ENCODE measurements at regions not wholly inside any gene's neighbourhood (a gene's known extent, or its start where the extent isn't known, plus 50 kb on each side); places are given as distances from the start of the nearest gene placed in this dataset.

DNA sequence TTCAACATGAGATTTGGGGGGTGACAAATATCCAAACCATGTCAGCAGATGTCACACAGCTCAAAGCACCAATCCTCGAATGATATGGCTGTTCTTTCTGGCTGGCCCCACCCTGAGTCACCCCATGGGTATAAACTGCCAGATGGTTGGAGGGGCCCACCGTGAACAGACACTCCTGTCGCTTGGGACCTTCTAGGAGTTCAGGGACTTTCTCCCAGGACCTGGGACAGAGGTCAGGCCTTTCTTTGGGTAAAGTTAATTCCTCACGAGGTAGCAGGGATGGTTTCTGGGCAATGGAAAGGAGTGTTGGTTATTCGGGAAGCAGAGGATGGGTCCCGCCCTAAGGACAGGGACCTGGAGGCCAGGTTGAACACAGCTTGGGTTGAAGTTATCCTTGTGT lies 262.0 kb downstream of the ACTR3B start:
- Histone ChIP-seq H3K27ac (ENCODE audit: low read depth in 1 of 2, low read length in 2 of 2) (no peak overlapping the region), H3K9ac (ENCODE audit: low read depth in 1 of 2, low read length in 2 of 2) (no peak overlapping the region), H3K27me3 (ENCODE audit: control insufficient read depth in 4 of 4, insufficient read depth in 4 of 4, low read length in 3 of 4) (no peaks in the 10 kb centered on the region), H3K4me1 (ENCODE audit: control insufficient read depth in 4 of 4, insufficient read depth in 4 of 4, low read length in 3 of 4) (peaks cover 0 to 3% (median under 1%) of the 10 kb centered on the region in 4 donors), H3K9me3 (ENCODE audit: control insufficient read depth in 4 of 4, low read length in 3 of 4) (no peaks in the 10 kb centered on the region), H3K36me3 (ENCODE audit: control insufficient read depth in 4 of 4, insufficient read depth in 3 of 4, low read depth in 1 of 4, low read length in 3 of 4) (no peaks in the 10 kb centered on the region), H3K4me3 (ENCODE audit: low read depth in 1 of 3, low read length in 3 of 3) (no peak overlapping the region)
- WGBS: 73% methylated on average over 6 of the region's 6 CpGs
- no peak for DNase-seq (ENCODE audit: low spot score)
- TF ChIP-seq FOXA2 (IDR thresholded peaks at IDR 0.05) (no peak), TAF1 (conservative IDR thresholded peaks at IDR 0.05) (no peak), EGR1 (IDR thresholded peaks at IDR 0.05; ENCODE audit: low read depth in 2 of 2) (no peak), FOXA1 (IDR thresholded peaks at IDR 0.05) (no peak), NR2F2 (IDR thresholded peaks at IDR 0.05) (no peak), RXRA (IDR thresholded peaks at IDR 0.05) (no peak)
- TF ChIP-seq, protein P1, sequence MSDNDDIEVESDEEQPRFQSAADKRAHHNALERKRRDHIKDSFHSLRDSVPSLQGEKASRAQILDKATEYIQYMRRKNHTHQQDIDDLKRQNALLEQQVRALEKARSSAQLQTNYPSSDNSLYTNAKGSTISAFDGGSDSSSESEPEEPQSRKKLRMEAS (IDR thresholded peaks at IDR 0.05): no peak
- TF ChIP-seq, protein P2, sequence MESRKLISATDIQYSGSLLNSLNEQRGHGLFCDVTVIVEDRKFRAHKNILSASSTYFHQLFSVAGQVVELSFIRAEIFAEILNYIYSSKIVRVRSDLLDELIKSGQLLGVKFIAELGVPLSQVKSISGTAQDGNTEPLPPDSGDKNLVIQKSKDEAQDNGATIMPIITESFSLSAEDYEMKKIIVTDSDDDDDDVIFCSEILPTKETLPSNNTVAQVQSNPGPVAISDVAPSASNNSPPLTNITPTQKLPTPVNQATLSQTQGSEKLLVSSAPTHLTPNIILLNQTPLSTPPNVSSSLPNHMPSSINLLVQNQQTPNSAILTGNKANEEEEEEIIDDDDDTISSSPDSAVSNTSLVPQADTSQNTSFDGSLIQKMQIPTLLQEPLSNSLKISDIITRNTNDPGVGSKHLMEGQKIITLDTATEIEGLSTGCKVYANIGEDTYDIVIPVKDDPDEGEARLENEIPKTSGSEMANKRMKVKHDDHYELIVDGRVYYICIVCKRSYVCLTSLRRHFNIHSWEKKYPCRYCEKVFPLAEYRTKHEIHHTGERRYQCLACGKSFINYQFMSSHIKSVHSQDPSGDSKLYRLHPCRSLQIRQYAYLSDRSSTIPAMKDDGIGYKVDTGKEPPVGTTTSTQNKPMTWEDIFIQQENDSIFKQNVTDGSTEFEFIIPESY (IDR thresholded peaks at IDR 0.05): no peak
- TF ChIP-seq, protein P3, sequence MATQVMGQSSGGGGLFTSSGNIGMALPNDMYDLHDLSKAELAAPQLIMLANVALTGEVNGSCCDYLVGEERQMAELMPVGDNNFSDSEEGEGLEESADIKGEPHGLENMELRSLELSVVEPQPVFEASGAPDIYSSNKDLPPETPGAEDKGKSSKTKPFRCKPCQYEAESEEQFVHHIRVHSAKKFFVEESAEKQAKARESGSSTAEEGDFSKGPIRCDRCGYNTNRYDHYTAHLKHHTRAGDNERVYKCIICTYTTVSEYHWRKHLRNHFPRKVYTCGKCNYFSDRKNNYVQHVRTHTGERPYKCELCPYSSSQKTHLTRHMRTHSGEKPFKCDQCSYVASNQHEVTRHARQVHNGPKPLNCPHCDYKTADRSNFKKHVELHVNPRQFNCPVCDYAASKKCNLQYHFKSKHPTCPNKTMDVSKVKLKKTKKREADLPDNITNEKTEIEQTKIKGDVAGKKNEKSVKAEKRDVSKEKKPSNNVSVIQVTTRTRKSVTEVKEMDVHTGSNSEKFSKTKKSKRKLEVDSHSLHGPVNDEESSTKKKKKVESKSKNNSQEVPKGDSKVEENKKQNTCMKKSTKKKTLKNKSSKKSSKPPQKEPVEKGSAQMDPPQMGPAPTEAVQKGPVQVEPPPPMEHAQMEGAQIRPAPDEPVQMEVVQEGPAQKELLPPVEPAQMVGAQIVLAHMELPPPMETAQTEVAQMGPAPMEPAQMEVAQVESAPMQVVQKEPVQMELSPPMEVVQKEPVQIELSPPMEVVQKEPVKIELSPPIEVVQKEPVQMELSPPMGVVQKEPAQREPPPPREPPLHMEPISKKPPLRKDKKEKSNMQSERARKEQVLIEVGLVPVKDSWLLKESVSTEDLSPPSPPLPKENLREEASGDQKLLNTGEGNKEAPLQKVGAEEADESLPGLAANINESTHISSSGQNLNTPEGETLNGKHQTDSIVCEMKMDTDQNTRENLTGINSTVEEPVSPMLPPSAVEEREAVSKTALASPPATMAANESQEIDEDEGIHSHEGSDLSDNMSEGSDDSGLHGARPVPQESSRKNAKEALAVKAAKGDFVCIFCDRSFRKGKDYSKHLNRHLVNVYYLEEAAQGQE (IDR thresholded peaks at IDR 0.05): no peak
- TF ChIP-seq, protein P4, sequence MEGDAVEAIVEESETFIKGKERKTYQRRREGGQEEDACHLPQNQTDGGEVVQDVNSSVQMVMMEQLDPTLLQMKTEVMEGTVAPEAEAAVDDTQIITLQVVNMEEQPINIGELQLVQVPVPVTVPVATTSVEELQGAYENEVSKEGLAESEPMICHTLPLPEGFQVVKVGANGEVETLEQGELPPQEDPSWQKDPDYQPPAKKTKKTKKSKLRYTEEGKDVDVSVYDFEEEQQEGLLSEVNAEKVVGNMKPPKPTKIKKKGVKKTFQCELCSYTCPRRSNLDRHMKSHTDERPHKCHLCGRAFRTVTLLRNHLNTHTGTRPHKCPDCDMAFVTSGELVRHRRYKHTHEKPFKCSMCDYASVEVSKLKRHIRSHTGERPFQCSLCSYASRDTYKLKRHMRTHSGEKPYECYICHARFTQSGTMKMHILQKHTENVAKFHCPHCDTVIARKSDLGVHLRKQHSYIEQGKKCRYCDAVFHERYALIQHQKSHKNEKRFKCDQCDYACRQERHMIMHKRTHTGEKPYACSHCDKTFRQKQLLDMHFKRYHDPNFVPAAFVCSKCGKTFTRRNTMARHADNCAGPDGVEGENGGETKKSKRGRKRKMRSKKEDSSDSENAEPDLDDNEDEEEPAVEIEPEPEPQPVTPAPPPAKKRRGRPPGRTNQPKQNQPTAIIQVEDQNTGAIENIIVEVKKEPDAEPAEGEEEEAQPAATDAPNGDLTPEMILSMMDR (IDR thresholded peaks at IDR 0.05; ENCODE audit: low read depth, low read length, missing input control): no peak

DNA sequence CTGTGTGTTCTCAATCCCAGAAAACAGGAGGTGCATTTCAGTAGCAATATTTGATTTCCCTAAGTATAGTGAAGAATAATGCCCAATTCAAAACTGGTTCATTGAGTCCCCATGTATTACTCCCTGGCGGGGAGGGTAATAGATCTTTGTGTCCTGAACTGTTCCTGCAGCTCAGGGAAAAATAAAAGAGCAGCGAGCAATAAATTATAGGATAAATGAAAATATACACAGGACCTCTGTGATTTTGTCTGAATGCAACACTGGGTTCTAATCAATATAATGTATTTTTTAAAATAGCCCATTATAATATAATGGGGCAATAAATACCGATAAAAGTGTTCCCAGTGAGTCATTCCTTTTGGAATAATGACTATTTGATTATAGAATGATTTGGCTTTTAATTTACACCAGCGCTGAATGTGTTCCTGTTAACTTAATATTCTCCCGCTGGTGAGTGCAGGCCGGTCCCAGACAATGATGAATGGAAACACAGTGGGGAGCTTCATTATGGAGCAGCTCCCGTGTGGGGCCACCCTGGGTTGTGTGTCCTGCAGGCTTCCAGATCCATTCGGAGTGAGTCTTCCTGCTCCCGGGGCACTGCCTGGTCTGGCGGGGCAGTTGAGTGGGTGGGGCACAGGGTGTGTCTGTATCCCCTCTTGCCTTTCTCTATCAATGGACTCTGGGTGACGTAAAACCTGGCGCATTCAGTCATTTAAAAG lies 263.1 kb downstream of the ACTR3B start:
- whole genome bisulfite sequencing: 76% methylated on average over 12 of the region's 12 CpGs
- H3K27me3 ChIP-seq (ENCODE audit: control insufficient read depth in 4 of 4, insufficient read depth in 4 of 4, low read length in 3 of 4): no peaks in the 10 kb centered on the region
- TF ChIP-seq, protein P4 (IDR thresholded peaks at IDR 0.05; ENCODE audit: low read depth, low read length, missing input control): no peak
- TF ChIP-seq HNF4G (IDR thresholded peaks at IDR 0.05): no peak
- no peak for TF ChIP-seq TAF1 (conservative IDR thresholded peaks at IDR 0.05)
- no peak for TF ChIP-seq RXRA (IDR thresholded peaks at IDR 0.05)
- TF ChIP-seq GABPA (IDR thresholded peaks at IDR 0.05 in 1 of 2, conservative IDR thresholded peaks at IDR 0.05 in 1 of 2): no peak
- TF ChIP-seq, protein P2 (IDR thresholded peaks at IDR 0.05): no peak
- no peak for TF ChIP-seq EGR1 (IDR thresholded peaks at IDR 0.05; ENCODE audit: low read depth in 2 of 2)
- no peak for TF ChIP-seq SP1 (IDR thresholded peaks at IDR 0.05)
- no peak for TF ChIP-seq FOXA1 (IDR thresholded peaks at IDR 0.05)
- no peak for TF ChIP-seq NR2F2 (IDR thresholded peaks at IDR 0.05)
- no peak for TF ChIP-seq RAD21 (IDR thresholded peaks at IDR 0.05)

More for the DNA sequence above, 263.1 kb downstream of the ACTR3B start:
- Histone ChIP-seq H3K27ac (ENCODE audit: low read depth in 1 of 2, low read length in 2 of 2) (no peak overlapping the region), H3K4me1 (ENCODE audit: control insufficient read depth in 4 of 4, insufficient read depth in 4 of 4, low read length in 3 of 4) (peaks cover 0 to 9% (median 6%) of the 10 kb centered on the region in 4 donors), H3K9me3 (ENCODE audit: control insufficient read depth in 4 of 4, low read length in 3 of 4) (no peaks in the 10 kb centered on the region), H3K4me3 (ENCODE audit: low read depth in 1 of 3, low read length in 3 of 3) (no peak overlapping the region), H3K36me3 (ENCODE audit: control insufficient read depth in 4 of 4, insufficient read depth in 3 of 4, low read depth in 1 of 4, low read length in 3 of 4) (no peaks in the 10 kb centered on the region), H3K9ac (ENCODE audit: low read depth in 1 of 2, low read length in 2 of 2) (no peak overlapping the region)
- DNase-seq (ENCODE audit: low spot score): no peak

All from liver (tissue), 8 donors.